HG02759 (cell line): ENCODE measurements at regions not wholly inside any gene's neighbourhood (a gene's known extent, or its start where the extent isn't known, plus 50 kb on each side); places are given as distances from the start of the nearest gene placed in this dataset.
A peak's percentile ranks its signal among the peaks of the same experiment; 100 is the strongest.

Source experiments
- ATAC-seq: cut with Tn5 transposase; IDR thresholded peaks from one replicate; pipeline ENCODE4 v1.9.1; 2021; ENCODE audit warnings: mild to moderate bottlenecking, moderate library complexity; ENCODE audit not compliant: unreplicated experiment

DNA sequence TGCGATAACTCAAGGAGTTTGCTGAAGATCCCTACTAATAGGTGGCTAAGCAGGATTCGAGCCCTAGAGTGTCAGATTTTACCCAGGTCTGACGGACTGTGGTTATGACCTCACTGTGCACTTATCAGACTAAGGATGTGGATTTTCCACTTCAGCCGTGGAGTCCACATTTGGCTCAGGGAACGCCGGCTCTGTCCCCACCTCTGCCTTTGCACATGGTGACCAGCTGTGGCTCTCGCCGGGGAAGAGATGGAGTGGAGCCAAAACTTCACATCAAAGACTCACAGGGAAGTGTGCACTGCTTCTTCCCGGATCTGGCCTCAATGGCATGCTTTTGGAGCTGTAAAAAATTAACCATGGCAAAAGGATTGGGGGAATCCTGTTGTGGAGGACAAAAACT, 249.3 kb upstream of the APCDD1 start:
- ATAC-seq, result no peak

GRCh38 chr18:10207682-10208345, 246.6 kb upstream of the APCDD1 start:
- no peak for ATAC-seq

DNA sequence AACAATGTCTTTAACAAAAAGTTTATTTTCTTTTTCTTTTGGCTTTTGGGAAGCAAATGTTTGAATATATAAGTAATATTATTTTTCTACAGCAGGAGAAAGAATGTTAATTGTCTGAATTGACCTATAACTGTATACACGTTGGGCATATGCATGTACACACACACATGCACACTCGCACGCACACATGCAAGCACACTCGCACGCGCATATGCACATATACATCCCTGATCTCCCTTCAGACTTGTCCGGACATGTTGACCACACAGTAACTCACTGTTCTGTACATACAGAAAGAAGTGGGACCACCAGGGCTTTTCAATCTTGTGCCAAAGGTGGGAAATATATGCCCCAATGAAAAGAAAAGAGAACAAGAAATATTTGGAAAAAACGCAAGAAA, 245.1 kb upstream of the APCDD1 start:
- ATAC-seq, result no peak

DNA sequence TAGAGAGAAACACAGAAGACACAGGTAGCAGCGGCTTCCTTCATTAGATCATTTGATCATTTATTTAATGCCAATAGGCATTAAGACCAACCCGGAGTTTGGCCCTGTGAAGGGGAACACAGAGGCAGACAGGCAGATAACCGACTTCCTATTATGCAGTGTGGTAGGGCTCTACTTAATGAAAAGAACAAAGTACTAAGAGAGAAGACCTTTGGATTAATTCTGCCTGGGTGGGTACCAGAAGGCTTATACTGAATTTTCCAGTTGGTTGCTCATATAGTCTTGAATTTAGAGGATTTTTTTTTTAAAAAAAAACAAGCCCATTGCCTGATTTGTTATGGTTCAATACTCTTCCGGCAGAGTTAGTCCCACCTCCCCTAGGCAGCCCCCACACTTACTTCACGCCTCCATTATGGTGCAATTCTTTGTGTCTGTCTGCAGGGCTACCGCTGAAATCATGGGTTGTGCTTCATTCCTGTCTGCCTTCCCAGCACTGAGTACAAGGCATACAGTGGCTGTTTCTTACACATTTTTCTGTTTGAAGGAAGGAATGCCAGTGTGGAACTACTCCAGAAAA, 244.3 kb upstream of the APCDD1 start:
- ATAC-seq, result no peak

- peak; percentile 93 for ATAC-seq
Observed at GRCh38 chr18:10213526-10213925, 240.9 kb upstream of the APCDD1 start.

DNA sequence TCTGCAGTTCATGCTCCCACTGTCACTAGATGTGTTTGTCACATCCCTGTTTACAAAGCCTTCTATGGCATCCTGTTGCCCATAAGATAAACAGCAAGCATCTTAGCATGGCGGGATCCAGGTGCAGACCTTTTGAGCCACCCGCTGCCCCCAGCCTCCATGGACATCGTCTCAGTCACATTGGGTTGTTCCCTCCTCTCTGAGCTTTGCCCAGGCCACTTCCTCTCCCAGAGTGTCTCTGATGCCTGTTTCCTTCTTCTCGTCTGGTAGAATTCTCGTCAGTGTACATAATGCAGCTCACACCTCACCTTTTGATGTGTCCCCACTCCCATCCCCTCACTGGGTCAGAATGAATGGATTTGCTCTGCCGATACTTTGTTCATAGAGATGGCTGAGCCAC, 239.0 kb upstream of the APCDD1 start:
- ATAC-seq, result no peak

GRCh38 chr18:10216791-10217190, 237.6 kb upstream of the APCDD1 start:
- ATAC-seq, result no peak

- no peak for ATAC-seq
Observed at GRCh38 chr18:10217211-10217610, 237.2 kb upstream of the APCDD1 start.

DNA sequence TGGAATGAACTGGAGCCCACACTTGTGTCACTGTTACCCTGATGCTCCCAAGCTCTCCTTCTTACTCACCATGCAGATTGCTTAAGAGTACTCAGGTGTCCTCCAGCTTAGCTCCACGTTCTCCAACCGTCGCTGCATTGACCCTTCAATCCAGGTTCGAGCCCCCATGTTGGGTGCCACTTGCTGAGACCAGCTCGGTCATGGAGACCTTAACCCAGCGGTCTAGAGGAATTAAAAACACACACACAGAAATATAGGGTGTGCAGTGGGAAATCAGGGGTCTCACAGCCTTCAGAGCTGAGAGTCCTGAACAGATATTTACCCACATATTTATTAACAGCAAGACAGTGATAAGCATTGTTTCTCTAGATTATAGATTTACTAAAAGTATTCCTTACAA, 229.1 kb upstream of the APCDD1 start:
- no peak for ATAC-seq

DNA sequence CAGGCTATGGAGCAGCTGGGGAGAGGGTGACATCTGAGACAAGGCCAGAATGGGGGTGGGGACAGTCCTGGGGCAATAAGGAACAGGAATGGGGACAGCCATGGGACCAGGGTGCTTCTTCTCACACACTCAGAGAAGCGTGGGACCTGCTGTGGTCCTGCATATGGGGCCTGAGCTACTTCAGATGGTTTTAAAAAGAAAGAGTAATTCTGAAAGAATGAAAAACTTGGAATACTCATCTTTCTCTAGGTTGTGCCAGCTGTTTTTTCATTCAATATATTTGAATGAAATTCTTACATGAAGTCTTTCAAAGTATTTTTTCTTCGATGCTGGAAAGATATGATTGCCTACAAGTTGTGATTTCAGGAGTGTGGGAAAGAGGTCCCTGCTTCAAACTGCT, 227.5 kb upstream of the APCDD1 start:
- no peak for ATAC-seq

GRCh38 chr18:10228326-10228725, 226.1 kb upstream of the APCDD1 start:
- ATAC-seq, result no peak

- ATAC-seq, result no peak
Observed at GRCh38 chr18:10229458-10229857, 225.0 kb upstream of the APCDD1 start.

DNA sequence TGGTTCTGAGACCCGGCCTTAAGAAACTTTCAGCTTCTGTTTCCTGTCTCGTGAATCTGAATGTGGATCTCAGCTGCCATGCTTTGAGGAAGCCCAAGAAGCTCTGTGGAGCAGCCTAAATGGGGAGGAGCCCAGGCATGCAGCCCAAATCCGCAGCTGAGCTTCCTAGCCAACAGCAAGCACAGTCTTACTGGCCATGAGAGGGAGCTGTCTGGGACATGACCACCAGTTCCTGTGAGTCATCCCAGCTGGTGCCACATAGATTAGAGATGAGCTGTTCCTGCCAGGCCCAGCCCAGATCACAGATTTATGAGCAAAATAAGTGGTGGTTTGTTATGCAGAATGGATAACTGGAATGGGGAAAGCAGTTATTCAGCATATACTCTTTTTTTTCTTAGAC, 224.4 kb upstream of the APCDD1 start:
- no peak for ATAC-seq

DNA sequence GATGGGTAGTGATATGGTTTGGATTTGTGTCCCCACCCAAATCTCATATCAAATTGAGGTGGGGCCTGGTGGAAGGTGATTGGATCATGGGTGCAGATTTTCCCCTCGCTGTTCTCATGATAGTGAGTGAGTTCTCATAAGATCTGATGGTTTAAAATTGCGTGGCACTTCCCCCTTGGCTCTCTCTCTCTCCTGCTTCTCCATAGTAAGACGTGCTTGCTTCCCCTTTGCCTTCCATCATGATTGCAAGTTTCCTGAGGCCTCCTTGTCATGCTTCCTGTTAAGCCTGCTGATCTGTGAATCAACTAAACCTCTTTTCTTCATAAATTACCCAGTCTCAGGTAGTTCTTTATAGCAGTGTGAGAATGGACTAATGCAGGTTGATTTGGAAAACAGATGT, 223.2 kb upstream of the APCDD1 start:
- ATAC-seq, result no peak

DNA sequence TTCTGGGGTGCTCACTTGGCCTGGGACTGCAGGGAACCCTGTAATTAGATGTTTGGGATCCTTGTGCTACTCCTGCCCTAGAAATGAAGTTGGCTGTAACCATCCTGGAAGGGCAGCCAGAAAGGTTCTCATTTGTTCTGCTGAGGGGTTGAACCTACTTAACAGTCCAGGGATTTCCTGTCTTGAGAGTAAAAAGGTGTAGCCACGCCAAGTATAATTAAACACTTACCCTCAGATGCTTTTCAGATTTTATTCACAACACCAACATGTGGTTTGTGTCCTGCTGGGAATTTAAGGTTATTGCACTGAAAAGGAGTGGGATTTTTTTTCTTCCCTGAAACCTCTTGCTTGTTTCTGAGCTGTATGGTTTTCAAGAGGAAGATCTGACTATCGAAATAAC, 222.4 kb upstream of the APCDD1 start:
- no peak for ATAC-seq

DNA sequence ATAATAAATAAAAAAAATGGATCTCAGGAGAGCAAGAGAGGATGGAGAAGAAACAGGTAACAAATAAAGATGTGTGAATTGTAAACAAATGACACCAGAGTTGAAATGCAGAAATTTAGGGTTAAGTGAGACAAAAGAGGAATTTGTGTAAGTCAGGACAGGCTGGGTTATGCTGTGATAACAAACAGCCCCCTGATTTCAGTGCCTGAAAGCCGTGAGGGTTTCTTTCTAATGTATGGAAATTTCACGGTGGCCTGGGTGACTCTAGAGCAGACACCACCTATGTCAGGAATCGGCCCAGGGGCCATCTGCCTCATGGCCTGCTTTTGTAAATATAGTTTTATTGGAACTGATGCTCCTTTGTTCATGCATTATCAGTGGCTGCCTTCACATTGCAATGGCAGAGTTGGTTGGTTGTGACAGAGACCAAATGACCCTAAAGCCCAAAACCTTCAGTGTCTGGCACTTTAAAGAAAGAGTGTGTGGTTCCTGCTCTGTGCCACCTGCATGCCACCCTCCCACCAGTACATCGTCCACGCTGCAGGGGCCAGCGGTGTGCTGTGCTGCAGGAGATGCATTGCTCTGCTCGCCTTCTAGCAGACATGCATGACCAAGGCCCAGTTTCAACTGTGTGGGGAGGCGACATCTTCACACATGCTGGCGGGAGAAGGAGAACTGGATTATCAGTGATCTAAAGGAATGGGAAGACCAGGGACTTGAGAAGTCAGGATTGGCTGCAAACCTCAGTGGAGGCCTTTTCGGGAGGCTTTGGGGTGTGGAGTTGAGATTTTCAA, 221.2 kb upstream of the APCDD1 start:
- ATAC-seq, result no peak

- no peak for ATAC-seq
Observed at GRCh38 chr18:10234281-10234680, 220.2 kb upstream of the APCDD1 start.

DNA sequence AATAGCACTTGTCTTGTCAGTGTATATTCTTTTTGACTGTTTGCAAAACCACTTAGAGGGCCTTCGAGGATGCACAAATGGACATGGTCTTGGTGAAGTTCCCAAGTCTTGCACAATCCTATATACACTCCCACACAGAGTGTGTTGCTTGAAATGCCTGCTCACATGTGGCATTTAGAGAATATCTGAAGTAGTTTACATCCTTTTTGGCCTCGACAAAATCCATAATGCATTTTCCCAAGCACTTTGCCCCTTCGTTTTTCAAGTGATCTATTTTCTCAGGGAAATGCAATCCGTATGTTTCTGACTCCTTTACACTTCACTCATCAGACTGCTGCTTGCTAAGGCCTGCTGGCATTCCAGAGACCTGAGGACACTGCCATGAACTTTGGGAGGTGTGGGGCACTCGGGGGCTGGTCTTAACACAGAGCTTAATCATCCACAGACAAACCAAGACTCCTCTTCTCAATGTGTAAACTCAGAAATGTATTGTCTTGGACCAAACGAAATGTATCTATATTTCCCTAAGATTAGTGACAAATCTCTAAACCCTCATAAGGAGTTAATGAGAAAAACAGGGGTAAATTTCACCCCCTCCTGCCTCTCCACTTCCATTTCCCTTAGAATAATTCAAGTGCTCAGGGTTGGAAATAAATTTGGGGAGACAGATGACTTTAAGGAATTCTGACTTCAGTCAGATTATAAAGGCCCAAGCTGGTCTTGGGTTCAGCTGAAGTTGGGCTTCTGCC, 219.3 kb upstream of the APCDD1 start:
- no peak for ATAC-seq

- no peak for ATAC-seq
Observed at GRCh38 chr18:10235661-10235952, 218.8 kb upstream of the APCDD1 start.

- no peak for ATAC-seq
Observed at GRCh38 chr18:10239103-10239502, 215.3 kb upstream of the APCDD1 start.

GRCh38 chr18:10239991-10240634, 214.3 kb upstream of the APCDD1 start:
- ATAC-seq, result no peak
